ENCODE measurements at regions not wholly inside any gene's neighbourhood (a gene's known extent, or its start where the extent isn't known, plus 50 kb on each side); places are given as distances from the start of the nearest gene placed in this dataset.

DNA sequence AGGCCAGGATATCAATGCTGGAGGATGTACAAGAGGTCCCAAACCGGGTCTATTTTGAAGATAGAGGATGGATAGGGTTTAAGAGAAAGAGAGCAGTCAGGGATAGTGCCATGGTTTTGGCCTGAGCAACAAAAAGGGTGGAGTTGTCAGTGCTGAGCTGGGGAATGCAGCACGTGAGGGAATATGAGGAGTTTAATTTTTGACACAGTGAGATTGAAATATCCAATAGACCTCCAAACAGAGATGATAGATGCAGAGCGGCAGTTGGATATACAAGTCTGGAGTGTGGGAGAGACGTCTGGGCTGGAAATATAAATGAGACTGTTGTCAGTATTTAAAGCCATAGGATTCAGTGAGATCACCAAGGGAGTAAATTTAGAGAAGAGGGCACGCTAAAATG is 136.7 kb upstream of the EFNA5 start:
- TF ChIP-seq EZH2 (IDR thresholded peaks at IDR 0.05): no peak
- TF ChIP-seq POLR2AphosphoS5 (IDR thresholded peaks at IDR 0.05; ENCODE audit: borderline replicate concordance, low read depth, low read length): no peak
